Stimulated activated CD4-positive, alpha-beta T cell treated with anti-CD3 and anti-CD28 coated beads, Interleukin-15, amount 100 ng/mL, for 24 hours (primary cell): ENCODE measurements at regions not wholly inside any gene's neighbourhood (a gene's known extent, or its start where the extent isn't known, plus 50 kb on each side); places are given as distances from the start of the nearest gene placed in this dataset.
A peak's percentile ranks its signal among the peaks of the same experiment; 100 is the strongest.

Source experiments
- DNase-seq: peaks from one replicate; pipeline ENCODE4 v3.0.0-alpha.2; 2020

GRCh38 chr2:237150186-237150585, 64.5 kb downstream of the COPS8 start:
- no peak for DNase-seq

GRCh38 chr2:237150831-237151375, 65.2 kb downstream of the COPS8 start:
- no peak for DNase-seq

GRCh38 chr2:237152361-237152760, 66.7 kb downstream of the COPS8 start:
- DNase-seq: no peak

GRCh38 chr2:237153181-237153580, 67.5 kb downstream of the COPS8 start:
- DNase-seq: no peak

GRCh38 chr2:237154082-237154638, 68.5 kb downstream of the COPS8 start:
- DNase-seq: peak; percentile 69

GRCh38 chr2:237154884-237155851, 69.5 kb downstream of the COPS8 start:
- DNase-seq: peak; percentile 69

GRCh38 chr2:237156031-237156856, 70.6 kb downstream of the COPS8 start:
- DNase-seq: peak; percentile 77

- no peak for DNase-seq
These were observed 71.4 kb downstream of the COPS8 start for GRCh38 chr2:237156857-237157779.

- DNase-seq: no peak
These were observed 72.1 kb downstream of the COPS8 start for GRCh38 chr2:237157780-237158102.

- no peak for DNase-seq
These were observed 72.5 kb downstream of the COPS8 start for GRCh38 chr2:237158194-237158593.

GRCh38 chr2:237159006-237159911, 73.6 kb downstream of the COPS8 start:
- no peak for DNase-seq

- no peak for DNase-seq
These were observed 74.7 kb downstream of the COPS8 start for GRCh38 chr2:237160271-237160919.

- no peak for DNase-seq
These were observed 75.5 kb downstream of the COPS8 start for GRCh38 chr2:237161189-237161588.

- DNase-seq: no peak
These were observed 77.3 kb downstream of the COPS8 start for GRCh38 chr2:237162959-237163358.

GRCh38 chr2:237164474-237165042, 78.9 kb downstream of the COPS8 start:
- no peak for DNase-seq

- no peak for DNase-seq
These were observed 80.0 kb downstream of the COPS8 start for GRCh38 chr2:237165405-237166276.

GRCh38 chr2:237167038-237167437, 81.3 kb downstream of the COPS8 start:
- DNase-seq: no peak

GRCh38 chr2:237167934-237168333, 82.2 kb downstream of the COPS8 start:
- no peak for DNase-seq

GRCh38 chr2:237170020-237170419, 84.3 kb downstream of the COPS8 start:
- no peak for DNase-seq
